DOHH2 (cell line): ENCODE measurements at regions not wholly inside any gene's neighbourhood (a gene's known extent, or its start where the extent isn't known, plus 50 kb on each side); places are given as distances from the start of the nearest gene placed in this dataset.

Source experiments
- H3F3A ChIP-seq: fragments of 200-600 bp; sonication (generic), shearing (Covaris generic); 2 replicates; pipeline ENCODE4 v1.6.0; 2016; ENCODE audit warnings: antibody characterized with exemption, mild to moderate bottlenecking; ENCODE audit not compliant: control insufficient read depth, insufficient read depth
- H3K27ac ChIP-seq: fragments of 200-600 bp; sonication (generic); 2 replicates; pipeline ENCODE4 v1.5.1; 2014; ENCODE audit warnings: low read depth, mild to moderate bottlenecking, low read length, moderate library complexity
- H3K27me3 ChIP-seq: fragments of 200-600 bp; sonication (generic); 2 replicates; pipeline ENCODE4 v1.6.1; 2014; ENCODE audit warnings: mild to moderate bottlenecking, low read length, mixed read lengths; ENCODE audit not compliant: control insufficient read depth
- H3K36me3 ChIP-seq: fragments of 200-600 bp; sonication (generic); 2 replicates; pipeline ENCODE4 v1.6.1; 2014; ENCODE audit warnings: mild to moderate bottlenecking, low read length, moderate library complexity, mixed read lengths; ENCODE audit not compliant: control insufficient read depth
- H3K4me1 ChIP-seq: fragments of 200-600 bp; sonication (generic); 2 replicates; pipeline ENCODE4 v1.6.1; 2014; ENCODE audit warnings: mild to moderate bottlenecking, low read length, mixed read lengths; ENCODE audit not compliant: control insufficient read depth
- H3K4me2 ChIP-seq: fragments of 200-600 bp; sonication (generic); 2 replicates; pipeline ENCODE4 v1.6.0; 2014; ENCODE audit warnings: mild to moderate bottlenecking, low read length, moderate library complexity
- H3K4me3 ChIP-seq: fragments of 200-600 bp; sonication (generic); 2 replicates; pipeline ENCODE4 v1.5.1; 2014; ENCODE audit warnings: mild to moderate bottlenecking, low read length, mixed read lengths
- H3K79me2 ChIP-seq: fragments of 200-600 bp; sonication (generic); 2 replicates; pipeline ENCODE4 v1.6.1; 2014; ENCODE audit warnings: mild to moderate bottlenecking, low read length, mixed read lengths; ENCODE audit not compliant: control insufficient read depth
- H3K9me2 ChIP-seq: fragments of 200-600 bp; sonication (generic); replicated peaks from 2 replicates; pipeline ENCODE4 v1.6.1; 2014; ENCODE audit warnings: mild to moderate bottlenecking, low read length, mixed read lengths; ENCODE audit not compliant: control insufficient read depth
- H3K9me3 ChIP-seq: fragments of 200-600 bp; sonication (generic); 2 replicates; pipeline ENCODE4 v1.6.1; 2014; ENCODE audit warnings: antibody characterized with exemption, low read length, mixed read lengths; ENCODE audit not compliant: control insufficient read depth, insufficient read depth
- H4K20me1 ChIP-seq: fragments of 200-600 bp; sonication (generic); 2 replicates; pipeline ENCODE4 v1.6.0; 2014; ENCODE audit warnings: low read depth, mild to moderate bottlenecking, antibody characterized with exemption, low read length, moderate library complexity; ENCODE audit not compliant: control insufficient read depth, insufficient read depth
- EZH2phosphoT487 ChIP-seq: fragments of 200-600 bp; sonication (generic); IDR thresholded peaks from 2 replicates; pipeline ENCODE4 v1.6.1; 2017; ENCODE audit warnings: borderline replicate concordance, mild to moderate bottlenecking, antibody characterized with exemption, low read length, moderate library complexity, mixed read lengths
- TF ChIP-seq, protein P1 (sequence below): fragments of 200-600 bp; sonication (generic); IDR thresholded peaks from one replicate; pipeline ENCODE4 v1.5.1; 2014; ENCODE audit warnings: antibody characterized with exemption, mild to moderate bottlenecking, low read depth, low read length; ENCODE audit not compliant: poor library complexity, severe bottlenecking

DNA sequence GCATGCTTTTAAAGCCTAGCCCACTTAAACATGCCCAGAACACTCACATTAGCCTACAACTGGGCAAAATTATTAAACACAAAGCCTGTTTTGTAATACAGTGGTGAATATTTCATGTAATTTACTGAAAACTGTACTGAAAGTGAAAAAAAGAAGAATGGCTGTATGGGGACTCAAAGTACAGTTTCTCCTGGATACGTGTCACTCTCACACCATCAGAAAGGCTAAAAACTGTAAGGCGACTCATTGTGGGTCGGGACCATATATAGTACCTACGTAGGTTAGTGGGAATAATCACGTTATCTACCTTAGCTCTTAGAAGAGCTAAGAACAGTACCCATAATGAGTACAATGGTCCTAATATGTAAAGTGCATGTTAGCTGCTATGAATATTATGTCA is 80.2 kb upstream of the SPATA12 start:
- no peak overlapping the region for H3K27ac ChIP-seq
- H3K4me3 ChIP-seq, result no peak overlapping the region
- no peak overlapping the region for H3K4me2 ChIP-seq
- TF ChIP-seq, protein P1, sequence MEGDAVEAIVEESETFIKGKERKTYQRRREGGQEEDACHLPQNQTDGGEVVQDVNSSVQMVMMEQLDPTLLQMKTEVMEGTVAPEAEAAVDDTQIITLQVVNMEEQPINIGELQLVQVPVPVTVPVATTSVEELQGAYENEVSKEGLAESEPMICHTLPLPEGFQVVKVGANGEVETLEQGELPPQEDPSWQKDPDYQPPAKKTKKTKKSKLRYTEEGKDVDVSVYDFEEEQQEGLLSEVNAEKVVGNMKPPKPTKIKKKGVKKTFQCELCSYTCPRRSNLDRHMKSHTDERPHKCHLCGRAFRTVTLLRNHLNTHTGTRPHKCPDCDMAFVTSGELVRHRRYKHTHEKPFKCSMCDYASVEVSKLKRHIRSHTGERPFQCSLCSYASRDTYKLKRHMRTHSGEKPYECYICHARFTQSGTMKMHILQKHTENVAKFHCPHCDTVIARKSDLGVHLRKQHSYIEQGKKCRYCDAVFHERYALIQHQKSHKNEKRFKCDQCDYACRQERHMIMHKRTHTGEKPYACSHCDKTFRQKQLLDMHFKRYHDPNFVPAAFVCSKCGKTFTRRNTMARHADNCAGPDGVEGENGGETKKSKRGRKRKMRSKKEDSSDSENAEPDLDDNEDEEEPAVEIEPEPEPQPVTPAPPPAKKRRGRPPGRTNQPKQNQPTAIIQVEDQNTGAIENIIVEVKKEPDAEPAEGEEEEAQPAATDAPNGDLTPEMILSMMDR, result no peak
- TF ChIP-seq EZH2phosphoT487, result no peak
- H3K27me3 ChIP-seq, result no peaks in the 10 kb centered on the region
- no peaks in the 10 kb centered on the region for H3K36me3 ChIP-seq
- H3F3A ChIP-seq, result no peaks in the 10 kb centered on the region
- H3K9me2 ChIP-seq, result no peaks in the 10 kb centered on the region
- H4K20me1 ChIP-seq, result no peaks in the 10 kb centered on the region
- no peaks in the 10 kb centered on the region for H3K4me1 ChIP-seq
- no peaks in the 10 kb centered on the region for H3K79me2 ChIP-seq
- no peaks in the 10 kb centered on the region for H3K9me3 ChIP-seq

DNA sequence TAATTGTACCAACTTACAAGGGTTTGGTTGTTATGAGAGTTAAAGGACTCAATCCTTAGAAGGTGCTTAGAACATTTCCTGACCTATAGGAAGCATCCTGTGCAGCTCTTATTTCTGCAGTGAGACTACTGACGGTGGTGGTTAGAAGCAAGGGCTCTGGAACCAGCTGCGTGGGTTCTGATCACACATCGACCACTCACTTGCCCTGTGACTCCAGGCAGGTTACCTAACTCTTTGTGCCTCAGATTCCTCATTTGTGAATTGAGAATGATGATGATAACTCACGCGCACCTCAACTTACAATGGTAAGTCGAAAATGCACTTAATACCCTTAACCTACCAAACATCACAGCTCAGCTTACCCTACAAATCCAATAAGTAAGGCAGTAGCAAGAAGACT is 80.7 kb upstream of the SPATA12 start:
- no peak overlapping the region for H3K27ac ChIP-seq

DNA sequence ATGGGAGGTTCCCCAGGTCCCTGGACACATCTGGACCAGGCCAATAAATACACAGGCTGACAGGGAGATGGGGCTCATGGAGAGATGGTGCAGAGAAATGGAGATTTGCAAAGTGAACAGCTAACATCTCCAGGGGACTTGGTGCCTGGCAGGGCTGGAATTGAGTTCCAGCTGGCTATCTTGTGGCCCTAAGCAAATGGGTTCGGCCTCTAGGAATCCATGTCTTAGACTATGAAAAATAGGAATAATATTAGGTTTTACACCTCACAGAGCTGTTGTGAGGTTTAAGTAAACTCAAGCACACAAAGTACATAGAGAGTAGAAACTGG is 82.9 kb upstream of the SPATA12 start:
- Histone ChIP-seq H3K27me3 (no peaks in the 10 kb centered on the region), H4K20me1 (no peaks in the 10 kb centered on the region), H3K9me3 (no peaks in the 10 kb centered on the region), H3K4me3 (no peak overlapping the region), H3K36me3 (no peaks in the 10 kb centered on the region), H3K4me1 (no peaks in the 10 kb centered on the region), H3F3A (no peaks in the 10 kb centered on the region), H3K9me2 (no peaks in the 10 kb centered on the region), H3K79me2 (no peaks in the 10 kb centered on the region), H3K27ac (no peak overlapping the region), H3K4me2 (no peak overlapping the region)
- no peak for TF ChIP-seq EZH2phosphoT487
- TF ChIP-seq, protein P1, result no peak

More for the DNA sequence above, 80.7 kb upstream of the SPATA12 start:
- Histone ChIP-seq H3K4me3 (no peak overlapping the region), H3K4me2 (no peak overlapping the region), H4K20me1 (no peaks in the 10 kb centered on the region), H3F3A (no peaks in the 10 kb centered on the region), H3K4me1 (no peaks in the 10 kb centered on the region), H3K9me2 (no peaks in the 10 kb centered on the region), H3K9me3 (no peaks in the 10 kb centered on the region), H3K27me3 (no peaks in the 10 kb centered on the region), H3K79me2 (no peaks in the 10 kb centered on the region), H3K36me3 (no peaks in the 10 kb centered on the region)
- TF ChIP-seq EZH2phosphoT487, result no peak
- TF ChIP-seq, protein P1, result no peak
